ENCODE measurements at regions not wholly inside any gene's neighbourhood (a gene's known extent, or its start where the extent isn't known, plus 50 kb on each side); places are given as distances from the start of the nearest gene placed in this dataset.

DNA sequence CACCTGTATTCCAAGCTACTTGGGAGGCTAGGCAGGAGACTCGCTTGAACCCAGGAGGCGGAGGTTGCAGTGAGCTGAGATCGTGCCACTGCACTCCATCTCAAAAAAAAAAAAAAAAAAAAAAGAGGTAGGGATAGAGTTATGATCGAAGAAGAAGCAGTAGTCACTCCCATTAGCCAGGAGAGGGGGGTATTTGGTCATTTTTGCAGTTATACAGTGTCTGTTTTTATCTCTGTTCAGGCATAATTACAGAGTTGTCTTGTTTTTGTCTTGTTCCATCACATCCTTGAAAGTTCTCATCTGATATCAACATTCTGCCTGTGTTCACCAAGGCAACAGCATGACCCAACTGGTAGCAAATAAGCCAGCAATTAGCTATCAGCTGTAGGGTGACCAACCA, 98.5 kb upstream of the TMPO start:
- TF ChIP-seq, protein P1, sequence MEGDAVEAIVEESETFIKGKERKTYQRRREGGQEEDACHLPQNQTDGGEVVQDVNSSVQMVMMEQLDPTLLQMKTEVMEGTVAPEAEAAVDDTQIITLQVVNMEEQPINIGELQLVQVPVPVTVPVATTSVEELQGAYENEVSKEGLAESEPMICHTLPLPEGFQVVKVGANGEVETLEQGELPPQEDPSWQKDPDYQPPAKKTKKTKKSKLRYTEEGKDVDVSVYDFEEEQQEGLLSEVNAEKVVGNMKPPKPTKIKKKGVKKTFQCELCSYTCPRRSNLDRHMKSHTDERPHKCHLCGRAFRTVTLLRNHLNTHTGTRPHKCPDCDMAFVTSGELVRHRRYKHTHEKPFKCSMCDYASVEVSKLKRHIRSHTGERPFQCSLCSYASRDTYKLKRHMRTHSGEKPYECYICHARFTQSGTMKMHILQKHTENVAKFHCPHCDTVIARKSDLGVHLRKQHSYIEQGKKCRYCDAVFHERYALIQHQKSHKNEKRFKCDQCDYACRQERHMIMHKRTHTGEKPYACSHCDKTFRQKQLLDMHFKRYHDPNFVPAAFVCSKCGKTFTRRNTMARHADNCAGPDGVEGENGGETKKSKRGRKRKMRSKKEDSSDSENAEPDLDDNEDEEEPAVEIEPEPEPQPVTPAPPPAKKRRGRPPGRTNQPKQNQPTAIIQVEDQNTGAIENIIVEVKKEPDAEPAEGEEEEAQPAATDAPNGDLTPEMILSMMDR (IDR thresholded peaks at IDR 0.05; ENCODE audit: insufficient read depth, low read length, poor library complexity, severe bottlenecking), result no peak
- no peak for TF ChIP-seq EZH2phosphoT487 (conservative IDR thresholded peaks at IDR 0.05; ENCODE audit: low read length)
